GM19438 (cell line): ENCODE measurements at regions not wholly inside any gene's neighbourhood (a gene's known extent, or its start where the extent isn't known, plus 50 kb on each side); places are given as distances from the start of the nearest gene placed in this dataset.
"Not testable (repeated sequence)": the region's sequence is repeated elsewhere in the genome, so short reads cannot be mapped to it uniquely, and the experiment has no call there.

Experiments used
- ATAC-seq: cut with Tn5 transposase; IDR thresholded peaks from one replicate; pipeline ENCODE4 v1.9.1; 2021; ENCODE audit warnings: low read depth; ENCODE audit not compliant: unreplicated experiment

GRCh38 chr21:28725396-28725795 is 267.3 kb downstream of the LTN1 start:
- no peak for ATAC-seq

GRCh38 chr21:28723646-28724045 is 269.0 kb downstream of the LTN1 start:
- ATAC-seq, result no peak

- no peak for ATAC-seq
These were observed 273.0 kb downstream of the LTN1 start for GRCh38 chr21:28719723-28720122.

- no peak for ATAC-seq
These were observed 277.8 kb downstream of the LTN1 start for GRCh38 chr21:28714777-28715464.

- no peak for ATAC-seq
These were observed 280.3 kb downstream of the LTN1 start for GRCh38 chr21:28712411-28712810.

GRCh38 chr21:28705616-28706015 is 287.1 kb downstream of the LTN1 start:
- ATAC-seq, result no peak

GRCh38 chr21:28704746-28705145 is 287.9 kb downstream of the LTN1 start:
- ATAC-seq, result no peak

- ATAC-seq, result no peak
These were observed 288.8 kb downstream of the LTN1 start for GRCh38 chr21:28703861-28704260.

GRCh38 chr21:28699596-28700259 is 292.9 kb downstream of the LTN1 start:
- ATAC-seq, result no peak

GRCh38 chr21:28699186-28699585 is 293.5 kb downstream of the LTN1 start:
- no peak for ATAC-seq

- ATAC-seq, result no peak
These were observed 295.8 kb downstream of the LTN1 start for GRCh38 chr21:28696844-28697410.

- no peak for ATAC-seq
These were observed 299.2 kb downstream of the LTN1 start for GRCh38 chr21:28693476-28693875.

GRCh38 chr21:28690196-28690595 is 302.5 kb downstream of the LTN1 start:
- ATAC-seq, result no peak

- ATAC-seq, result no peak
These were observed 304.3 kb downstream of the LTN1 start for GRCh38 chr21:28688381-28688780.

GRCh38 chr21:28687586-28687985 is 305.1 kb downstream of the LTN1 start:
- no peak for ATAC-seq

- no peak for ATAC-seq
These were observed 308.5 kb downstream of the LTN1 start for GRCh38 chr21:28683982-28684752.

- ATAC-seq, result not testable (repeated sequence)
These were observed 309.8 kb downstream of the LTN1 start for GRCh38 chr21:28682884-28683283.

GRCh38 chr21:28677096-28677495 is 315.6 kb downstream of the LTN1 start:
- ATAC-seq, result not testable (repeated sequence)

- no peak for ATAC-seq
These were observed 317.2 kb downstream of the LTN1 start for GRCh38 chr21:28675331-28676041.

GRCh38 chr21:28674763-28675162 is 317.9 kb downstream of the LTN1 start:
- ATAC-seq, result no peak
